ENCODE measurements at regions not wholly inside any gene's neighbourhood (a gene's known extent, or its start where the extent isn't known, plus 50 kb on each side); places are given as distances from the start of the nearest gene placed in this dataset.

DNA sequence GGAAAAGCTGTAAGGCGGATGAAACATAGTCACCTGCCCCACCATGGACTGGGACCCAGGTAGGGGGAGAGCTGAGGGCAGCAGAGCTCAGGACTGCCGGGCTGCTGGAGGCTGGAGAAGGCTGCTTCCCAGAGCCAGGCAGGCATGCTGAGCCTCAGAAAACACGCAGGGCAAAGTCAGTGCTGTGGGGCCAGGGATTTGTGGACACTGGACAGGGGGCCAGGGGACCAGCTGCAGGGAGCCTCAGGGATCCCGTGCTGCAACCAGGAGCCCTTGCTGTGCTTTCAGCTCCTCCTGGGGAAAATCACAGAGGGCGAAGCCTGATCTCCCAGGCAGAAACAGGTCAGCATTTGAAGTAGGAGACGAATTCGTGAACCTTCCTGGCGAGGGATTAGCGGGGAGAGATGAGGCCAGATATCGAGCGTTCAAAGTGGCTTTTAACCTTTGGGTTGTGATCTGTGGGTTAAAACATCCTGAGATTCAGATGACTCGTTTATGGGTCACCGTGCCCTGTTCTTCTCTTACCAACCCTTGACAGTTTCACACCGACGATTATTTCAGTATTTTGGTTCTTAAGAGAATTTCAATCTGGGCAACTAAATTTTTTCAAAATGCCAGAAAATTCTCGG is 85.6 kb upstream of the SHH start:
- Mint-ChIP-seq H3K4me3 (no peak overlapping the region), H3K27me3 (ENCODE audit: low read depth in 2 of 2) (no peaks in the 10 kb centered on the region), H3K4me1 (no peaks in the 10 kb centered on the region), H3K9me3 (no peaks in the 10 kb centered on the region), H3K27ac (no peak overlapping the region), H3K36me3 (no peaks in the 10 kb centered on the region)
- 83% methylated on average over 16 of the region's 16 CpGs for WGBS (ENCODE audit: insufficient coverage)
- Histone ChIP-seq H3K36me3 (ENCODE audit: control insufficient read depth, insufficient read depth, low read length) (no peaks in the 10 kb centered on the region), H3K27me3 (ENCODE audit: control insufficient read depth, insufficient read depth, low read length) (no peaks in the 10 kb centered on the region), H3K4me3 (ENCODE audit: low read length) (no peak overlapping the region), H3K27ac (ENCODE audit: low read length) (no peak overlapping the region), H3K4me1 (ENCODE audit: control insufficient read depth, insufficient read depth, low read length) (no peaks in the 10 kb centered on the region), H3K9me3 (ENCODE audit: control insufficient read depth, insufficient read depth, low read length) (no peaks in the 10 kb centered on the region)
- ATAC-seq (no peak), DNase-seq (no peak)
- TF ChIP-seq, protein P1, sequence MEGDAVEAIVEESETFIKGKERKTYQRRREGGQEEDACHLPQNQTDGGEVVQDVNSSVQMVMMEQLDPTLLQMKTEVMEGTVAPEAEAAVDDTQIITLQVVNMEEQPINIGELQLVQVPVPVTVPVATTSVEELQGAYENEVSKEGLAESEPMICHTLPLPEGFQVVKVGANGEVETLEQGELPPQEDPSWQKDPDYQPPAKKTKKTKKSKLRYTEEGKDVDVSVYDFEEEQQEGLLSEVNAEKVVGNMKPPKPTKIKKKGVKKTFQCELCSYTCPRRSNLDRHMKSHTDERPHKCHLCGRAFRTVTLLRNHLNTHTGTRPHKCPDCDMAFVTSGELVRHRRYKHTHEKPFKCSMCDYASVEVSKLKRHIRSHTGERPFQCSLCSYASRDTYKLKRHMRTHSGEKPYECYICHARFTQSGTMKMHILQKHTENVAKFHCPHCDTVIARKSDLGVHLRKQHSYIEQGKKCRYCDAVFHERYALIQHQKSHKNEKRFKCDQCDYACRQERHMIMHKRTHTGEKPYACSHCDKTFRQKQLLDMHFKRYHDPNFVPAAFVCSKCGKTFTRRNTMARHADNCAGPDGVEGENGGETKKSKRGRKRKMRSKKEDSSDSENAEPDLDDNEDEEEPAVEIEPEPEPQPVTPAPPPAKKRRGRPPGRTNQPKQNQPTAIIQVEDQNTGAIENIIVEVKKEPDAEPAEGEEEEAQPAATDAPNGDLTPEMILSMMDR (IDR thresholded peaks at IDR 0.05): no peak
- intact Hi-C loops (cut with micrococcal nuclease): no loop called here

DNA sequence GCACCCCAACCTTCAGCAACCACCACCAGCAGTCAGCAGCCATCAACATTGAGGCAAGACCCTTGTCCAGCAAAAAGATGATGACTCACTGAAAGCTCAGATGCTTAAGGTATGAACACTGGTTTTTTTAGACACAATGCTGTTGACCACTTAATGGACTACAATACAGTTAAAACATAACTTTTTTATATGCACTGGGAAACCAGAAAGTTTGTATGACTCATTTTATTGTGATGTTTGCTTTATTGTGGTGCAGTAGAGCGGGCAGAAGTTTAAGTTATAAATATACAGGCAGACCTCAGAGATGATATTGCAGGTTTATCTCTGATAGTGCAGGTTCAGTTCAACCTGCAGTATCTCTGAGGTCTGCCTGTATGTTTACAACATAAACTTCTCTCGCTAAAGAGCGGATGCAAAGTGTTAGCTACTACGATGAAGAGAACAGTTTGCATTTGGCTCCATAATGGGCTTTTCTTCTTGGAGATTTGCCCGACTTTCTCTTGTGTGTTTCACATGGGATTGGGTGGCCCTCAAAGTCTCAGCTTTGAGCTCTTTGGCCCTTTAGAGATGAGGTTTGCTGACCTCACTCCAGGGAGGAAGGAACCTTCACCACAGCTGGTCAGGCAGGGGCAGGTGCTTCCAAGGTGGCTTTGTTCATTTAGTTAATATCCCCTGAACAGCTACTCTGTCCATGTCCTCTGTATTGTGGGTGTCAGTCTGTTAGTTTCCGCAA is 84.4 kb upstream of the SHH start:
- intact Hi-C loops (cut with micrococcal nuclease): no loop called here
- TF ChIP-seq, protein P1 (IDR thresholded peaks at IDR 0.05): no peak
- no peak for DNase-seq
- peaks cover 5% of the 10 kb centered on the region for H3K9me3 ChIP-seq (ENCODE audit: control insufficient read depth, insufficient read depth, low read length)
- no peaks in the 10 kb centered on the region for H3K9me3 Mint-ChIP-seq
- H3K27ac ChIP-seq (ENCODE audit: low read length): no peak overlapping the region
- H3K4me1 ChIP-seq (ENCODE audit: control insufficient read depth, insufficient read depth, low read length): no peaks in the 10 kb centered on the region
- no peaks in the 10 kb centered on the region for H3K4me1 Mint-ChIP-seq
- WGBS (ENCODE audit: insufficient coverage): 88% methylated on average over 6 of the region's 6 CpGs
- H3K27me3 ChIP-seq (ENCODE audit: control insufficient read depth, insufficient read depth, low read length): no peaks in the 10 kb centered on the region
- H3K27me3 Mint-ChIP-seq (ENCODE audit: low read depth in 2 of 2): no peaks in the 10 kb centered on the region
- H3K36me3 ChIP-seq (ENCODE audit: control insufficient read depth, insufficient read depth, low read length): no peaks in the 10 kb centered on the region
- H3K27ac Mint-ChIP-seq: no peak overlapping the region
- no peaks in the 10 kb centered on the region for H3K36me3 Mint-ChIP-seq
- no peak overlapping the region for H3K4me3 Mint-ChIP-seq
- no peak for ATAC-seq
- no peak overlapping the region for H3K4me3 ChIP-seq (ENCODE audit: low read length)

DNA sequence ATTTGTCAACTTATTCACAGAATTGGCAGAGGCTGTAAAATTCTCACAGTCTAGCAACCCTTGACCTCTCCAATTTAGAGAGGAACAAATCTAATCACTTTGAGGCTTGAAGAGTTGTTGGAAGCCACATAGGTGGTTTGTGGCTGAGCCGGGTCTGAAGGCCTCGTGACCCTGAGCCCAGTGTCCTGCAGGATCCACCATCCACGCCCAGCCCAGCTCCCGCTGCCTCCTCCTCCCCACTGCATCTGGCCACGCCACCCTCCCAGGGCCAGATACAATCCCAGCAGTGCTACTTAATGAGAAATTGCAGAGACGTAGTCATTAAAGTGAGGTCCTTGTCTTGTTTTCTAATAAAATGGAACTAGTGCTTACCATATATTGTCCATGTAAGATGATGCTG is 81.4 kb upstream of the SHH start:
- Mint-ChIP-seq H3K4me3 (no peak overlapping the region), H3K4me1 (no peaks in the 10 kb centered on the region), H3K27ac (no peak overlapping the region), H3K9me3 (no peaks in the 10 kb centered on the region), H3K27me3 (ENCODE audit: low read depth in 2 of 2) (no peaks in the 10 kb centered on the region), H3K36me3 (no peaks in the 10 kb centered on the region)
- 83% methylated on average over 6 of the region's 6 CpGs for WGBS (ENCODE audit: insufficient coverage)
- H3K27me3 ChIP-seq (ENCODE audit: control insufficient read depth, insufficient read depth, low read length): no peaks in the 10 kb centered on the region
- ATAC-seq (no peak), DNase-seq (no peak)
- no peak overlapping the region for H3K27ac ChIP-seq (ENCODE audit: low read length)
- intact Hi-C loops (cut with micrococcal nuclease): no loop called here
- H3K4me1 ChIP-seq (ENCODE audit: control insufficient read depth, insufficient read depth, low read length): no peaks in the 10 kb centered on the region
- no peak overlapping the region for H3K4me3 ChIP-seq (ENCODE audit: low read length)
- H3K36me3 ChIP-seq (ENCODE audit: control insufficient read depth, insufficient read depth, low read length): no peaks in the 10 kb centered on the region
- TF ChIP-seq, protein P1 (IDR thresholded peaks at IDR 0.05): no peak
- H3K9me3 ChIP-seq (ENCODE audit: control insufficient read depth, insufficient read depth, low read length): peaks cover 5% of the 10 kb centered on the region

DNA sequence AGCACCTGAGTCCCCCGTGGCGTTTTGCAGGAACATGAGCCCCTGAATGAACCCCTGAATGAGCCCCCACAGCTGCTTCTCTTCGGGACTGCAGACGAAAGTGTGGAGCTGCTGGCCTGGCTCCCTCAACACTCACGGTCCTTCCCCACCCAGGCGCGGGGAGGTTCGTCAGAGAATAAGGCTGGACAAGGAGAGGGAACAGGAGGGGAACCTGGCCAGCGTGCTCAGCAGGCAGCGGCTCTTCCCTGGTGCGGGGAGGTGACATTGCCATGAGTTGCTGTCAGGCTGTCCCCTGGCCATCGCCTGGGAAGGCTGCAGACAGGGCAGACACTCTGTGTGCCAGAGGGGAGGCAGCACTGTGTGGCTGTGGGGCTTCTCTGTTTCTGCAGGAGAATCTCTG is 80.9 kb upstream of the SHH start:
- H3K27me3 ChIP-seq (ENCODE audit: control insufficient read depth, insufficient read depth, low read length): no peaks in the 10 kb centered on the region
- WGBS (ENCODE audit: insufficient coverage): 86% methylated on average over 12 of the region's 12 CpGs

More for the DNA sequence above, 80.9 kb upstream of the SHH start:
- Mint-ChIP-seq H3K9me3 (no peaks in the 10 kb centered on the region), H3K27ac (no peak overlapping the region), H3K36me3 (no peaks in the 10 kb centered on the region), H3K4me1 (no peaks in the 10 kb centered on the region), H3K27me3 (ENCODE audit: low read depth in 2 of 2) (no peaks in the 10 kb centered on the region), H3K4me3 (no peak overlapping the region)
- H3K4me1 ChIP-seq (ENCODE audit: control insufficient read depth, insufficient read depth, low read length): no peaks in the 10 kb centered on the region
- no peaks in the 10 kb centered on the region for H3K36me3 ChIP-seq (ENCODE audit: control insufficient read depth, insufficient read depth, low read length)
- no peak for ATAC-seq
- no peak overlapping the region for H3K27ac ChIP-seq (ENCODE audit: low read length)
- peaks cover 5% of the 10 kb centered on the region for H3K9me3 ChIP-seq (ENCODE audit: control insufficient read depth, insufficient read depth, low read length)
- intact Hi-C loops (cut with micrococcal nuclease): no loop called here
- no peak for DNase-seq
- TF ChIP-seq, protein P1 (IDR thresholded peaks at IDR 0.05): no peak
- H3K4me3 ChIP-seq (ENCODE audit: low read length): no peak overlapping the region

Measured in natural killer cell (primary cell).